ENCODE measurements at regions not wholly inside any gene's neighbourhood (a gene's known extent, or its start where the extent isn't known, plus 50 kb on each side); places are given as distances from the start of the nearest gene placed in this dataset.

GRCh38 chr3:181252631-181253030 is 263.1 kb upstream of the DNAJC19 start:
- H3K36me3 Mint-ChIP-seq (ENCODE audit: insufficient read depth): no peaks in the 10 kb centered on the region
- no peak for DNase-seq (ENCODE audit: low spot score, unreplicated experiment)
- H3K4me3 Mint-ChIP-seq (ENCODE audit: low read depth): no peak overlapping the region
- H3K27me3 Mint-ChIP-seq: peaks cover 2% of the 10 kb centered on the region
- H3K9me3 Mint-ChIP-seq (ENCODE audit: low read depth): no peaks in the 10 kb centered on the region
- no peak overlapping the region for H3K27ac Mint-ChIP-seq
- no peak for TF ChIP-seq CTCF (IDR thresholded peaks at IDR 0.05; ENCODE audit: unreplicated experiment)
- H3K4me1 Mint-ChIP-seq (ENCODE audit: low read depth): peaks cover 1% of the 10 kb centered on the region

- Mint-ChIP-seq H3K4me1 (ENCODE audit: low read depth) (peaks cover 1% of the 10 kb centered on the region), H3K27me3 (peaks cover 2% of the 10 kb centered on the region), H3K4me3 (ENCODE audit: low read depth) (no peak overlapping the region), H3K27ac (no peak overlapping the region), H3K9me3 (ENCODE audit: low read depth) (no peaks in the 10 kb centered on the region), H3K36me3 (ENCODE audit: insufficient read depth) (no peaks in the 10 kb centered on the region)
- DNase-seq (ENCODE audit: low spot score, unreplicated experiment): no peak
- no peak for TF ChIP-seq CTCF (IDR thresholded peaks at IDR 0.05; ENCODE audit: unreplicated experiment)
These were observed 261.2 kb upstream of the DNAJC19 start for GRCh38 chr3:181250714-181251113.

DNA sequence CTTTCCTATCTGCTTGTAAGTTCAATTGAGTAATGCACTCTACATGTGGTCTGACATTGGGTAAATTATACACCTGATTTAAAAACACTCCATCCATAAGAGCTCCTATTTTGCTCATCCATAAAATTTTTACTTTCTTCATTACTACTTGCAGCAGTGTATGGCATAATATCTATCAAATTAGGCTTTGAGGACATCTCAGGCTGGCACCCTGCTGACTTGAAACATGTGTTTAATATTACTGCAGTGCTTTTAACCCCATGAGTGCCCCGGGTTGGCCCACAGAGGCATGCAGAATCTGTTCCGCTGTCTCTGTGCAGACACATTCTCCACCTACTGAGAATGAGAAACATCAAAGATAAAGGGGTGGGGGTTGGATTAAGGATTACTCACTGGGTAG is 249.9 kb upstream of the DNAJC19 start:
- H3K9me3 Mint-ChIP-seq (ENCODE audit: low read depth): no peaks in the 10 kb centered on the region
- H3K36me3 Mint-ChIP-seq (ENCODE audit: insufficient read depth): no peaks in the 10 kb centered on the region
- no peak overlapping the region for H3K4me3 Mint-ChIP-seq (ENCODE audit: low read depth)
- TF ChIP-seq CTCF (IDR thresholded peaks at IDR 0.05; ENCODE audit: unreplicated experiment): no peak
- no peaks in the 10 kb centered on the region for H3K4me1 Mint-ChIP-seq (ENCODE audit: low read depth)
- DNase-seq (ENCODE audit: low spot score, unreplicated experiment): no peak
- peaks cover 14% of the 10 kb centered on the region for H3K27me3 Mint-ChIP-seq
- H3K27ac Mint-ChIP-seq: no peak overlapping the region

DNA sequence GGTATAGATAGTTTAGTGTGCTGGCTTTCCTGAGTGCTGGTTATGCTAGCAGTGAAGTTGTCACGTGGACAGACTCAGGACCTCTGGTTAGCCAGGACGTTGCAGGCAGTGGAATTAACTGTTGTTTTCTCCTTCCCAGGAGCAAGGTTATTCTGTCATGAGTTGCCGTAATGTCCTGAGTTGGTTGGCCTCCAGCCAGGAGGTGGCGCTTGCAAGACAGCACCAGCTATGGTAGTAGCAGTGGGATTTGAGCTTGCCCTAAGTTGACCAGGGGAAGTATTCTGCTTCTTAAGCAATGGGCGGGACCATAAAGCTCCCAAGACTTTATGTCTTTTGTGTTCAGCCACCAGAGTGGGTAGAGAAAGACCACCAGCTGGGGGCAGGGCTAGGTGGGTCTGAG is 240.7 kb upstream of the DNAJC19 start:
- H3K9me3 Mint-ChIP-seq (ENCODE audit: low read depth): peaks cover 7% of the 10 kb centered on the region
- no peak overlapping the region for H3K4me3 Mint-ChIP-seq (ENCODE audit: low read depth)
- no peaks in the 10 kb centered on the region for H3K36me3 Mint-ChIP-seq (ENCODE audit: insufficient read depth)
- no peak for TF ChIP-seq CTCF (IDR thresholded peaks at IDR 0.05; ENCODE audit: unreplicated experiment)
- H3K27me3 Mint-ChIP-seq: no peaks in the 10 kb centered on the region
- H3K4me1 Mint-ChIP-seq (ENCODE audit: low read depth): no peaks in the 10 kb centered on the region
- DNase-seq (ENCODE audit: low spot score, unreplicated experiment): no peak
- no peak overlapping the region for H3K27ac Mint-ChIP-seq

DNA sequence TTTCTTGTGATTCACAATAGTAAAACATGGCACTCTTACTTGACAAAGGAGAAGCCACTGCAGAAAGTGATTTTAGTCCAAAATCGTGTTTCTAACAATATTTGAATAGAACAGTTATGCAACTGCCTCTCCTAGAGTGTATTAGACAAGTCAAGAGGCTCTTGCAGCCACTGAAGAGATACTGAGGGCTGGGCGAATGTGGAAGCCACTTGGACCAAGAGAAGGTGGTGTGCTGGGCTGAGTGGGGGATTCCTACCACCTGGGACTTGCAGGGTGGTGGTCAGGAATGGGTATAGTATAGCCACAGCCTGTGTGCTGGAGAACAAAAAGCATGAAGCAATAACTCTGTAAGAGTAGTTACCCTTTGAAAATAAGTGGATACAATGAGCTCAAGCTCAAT is 223.8 kb upstream of the DNAJC19 start:
- Mint-ChIP-seq H3K9me3 (ENCODE audit: low read depth) (no peaks in the 10 kb centered on the region), H3K4me3 (ENCODE audit: low read depth) (no peak overlapping the region), H3K36me3 (ENCODE audit: insufficient read depth) (no peaks in the 10 kb centered on the region), H3K27ac (no peak overlapping the region), H3K27me3 (peaks cover 16% of the 10 kb centered on the region), H3K4me1 (ENCODE audit: low read depth) (peaks cover 3% of the 10 kb centered on the region)
- DNase-seq (ENCODE audit: low spot score, unreplicated experiment): no peak
- TF ChIP-seq CTCF (IDR thresholded peaks at IDR 0.05; ENCODE audit: unreplicated experiment): no peak
